Adrenal gland (tissue), 9 donors: ENCODE measurements at regions not wholly inside any gene's neighbourhood (a gene's known extent, or its start where the extent isn't known, plus 50 kb on each side); places are given as distances from the start of the nearest gene placed in this dataset.

Experiments used
- DNase-seq, 7 donors: peaks; one replicate each; pipeline ENCODE4 v3.0.0-alpha.2; 2019 to 2020
- H3K27ac ChIP-seq, 5 donors: fragments of 200-600 bp; sonication (generic) in 4 of 5; 1 replicate in 3 of 5; 2 replicates in 2 of 5; pipeline versions ENCODE4 v1.5.1 to v1.8.0; 2016 to 2020; ENCODE audit warnings: mild to moderate bottlenecking in 1 of 5
- H3K27me3 ChIP-seq: fragments of 200-600 bp; 2 replicates; pipeline ENCODE4 v1.8.0; 2021
- H3K36me3 ChIP-seq, 2 donors: fragments of 200-600 bp; replicated peaks in 1 of 2; 1 replicate in 1 of 2; 2 replicates in 1 of 2; pipeline versions ENCODE4 v1.5.1 to v1.8.0; 2018 to 2022
- H3K4me1 ChIP-seq, 2 donors: fragments of 200-600 bp; replicated peaks in 1 of 2; 1 replicate in 1 of 2; 2 replicates in 1 of 2; pipeline versions ENCODE4 v1.5.1 to v1.8.0; 2018 to 2021
- H3K4me3 ChIP-seq, 4 donors: fragments of 200-600 bp; sonication (generic) in 3 of 4; one replicate each; pipeline ENCODE4 v1.5.1; 2016 to 2018
- H3K9me3 ChIP-seq, 3 donors: fragments of 200-600 bp; sonication (generic) in 1 of 3; replicated peaks in 1 of 3; 1 replicate in 2 of 3; 2 replicates in 1 of 3; pipeline versions ENCODE4 v1.5.1 to v1.8.0; 2016 to 2021
- POLR2A ChIP-seq, 2 donors: fragments of 450-650 bp; IDR thresholded peaks; one replicate each; pipeline ENCODE4 v1.6.1; 2017; ENCODE audit warnings: antibody characterized with exemption in 2 of 2, mild to moderate bottlenecking in 2 of 2, moderate library complexity in 1 of 2
- WGBS, 4 donors: extraction: QIAGEN DNeasy Blood & Tissue Kit in 2 of 4; methylation state at CpG; one replicate each; pipeline versions ENCODE4 v1.1.5 to v1.1.7; 2013 to 2017; 5-methylcytosine and 5-hydroxymethylcytosine counted together
- intact Hi-C, 2 donors: fragments of 100-400 bp; cut with DNase I; formaldehyde crosslinking; loops; one replicate each; pipeline versions ENCODE4 v1.14.1 to v1.15.0; 2022 to 2023
- TF ChIP-seq, protein P1 (sequence below), 6 experiments: fragments of 450-650 bp in 4 of 6; fragments of 200-600 bp in 2 of 6; sonication (generic) in 1 of 6; IDR thresholded peaks; 1 replicate in 5 of 6; 2 replicates in 1 of 6; pipeline versions ENCODE4 v1.5.1 to v1.8.0; 2016 to 2021; ENCODE audit warnings: antibody characterized with exemption in 6 of 6, mild to moderate bottlenecking in 2 of 6, moderate library complexity in 1 of 6
- donor health status: healthy with polysubstance abuse.
- donor health status: Bipolar disorder and iron deficiency.
- donor health status: DM: yes; HTN: yes; CAD: no.
- donor health status: DM: no; HTN: no; CAD: no.
- donor health status: DM: no; HTN: no; CAD: no.

DNA sequence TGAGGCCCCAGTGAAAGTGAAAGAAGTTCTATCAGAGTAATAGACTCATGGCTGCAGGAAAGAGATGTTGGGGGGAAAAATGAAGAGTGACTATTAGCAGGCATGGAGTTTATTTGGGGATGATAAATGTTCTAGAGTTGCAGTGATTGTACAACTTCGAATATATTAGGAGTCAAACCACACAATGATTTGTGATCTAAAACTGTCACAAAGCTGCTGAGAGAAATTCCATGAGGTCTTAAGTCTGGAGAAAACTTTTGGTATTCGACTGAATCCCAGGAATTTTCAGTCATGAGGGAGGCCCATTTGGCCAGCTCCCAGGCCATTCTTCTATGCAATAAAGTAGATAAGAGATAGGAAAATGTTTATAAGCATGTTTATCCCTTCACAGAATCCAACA is 55.9 kb upstream of the UNC5B start:
- Histone ChIP-seq H3K27me3 (no peaks in the 10 kb centered on the region), H3K36me3 (no peaks in the 10 kb centered on the region), H3K9me3 (no peaks in the 10 kb centered on the region), H3K4me1 (no peaks in the 10 kb centered on the region), H3K27ac (no peak overlapping the region), H3K4me3 (no peak overlapping the region)
- 42 to 62% (median 54%) methylated on average over 2 of the region's 2 CpGs for WGBS, 4 donors
- intact Hi-C loops = no loop called here
- no peak for TF ChIP-seq POLR2A (IDR thresholded peaks at IDR 0.05)
- TF ChIP-seq, protein P1, sequence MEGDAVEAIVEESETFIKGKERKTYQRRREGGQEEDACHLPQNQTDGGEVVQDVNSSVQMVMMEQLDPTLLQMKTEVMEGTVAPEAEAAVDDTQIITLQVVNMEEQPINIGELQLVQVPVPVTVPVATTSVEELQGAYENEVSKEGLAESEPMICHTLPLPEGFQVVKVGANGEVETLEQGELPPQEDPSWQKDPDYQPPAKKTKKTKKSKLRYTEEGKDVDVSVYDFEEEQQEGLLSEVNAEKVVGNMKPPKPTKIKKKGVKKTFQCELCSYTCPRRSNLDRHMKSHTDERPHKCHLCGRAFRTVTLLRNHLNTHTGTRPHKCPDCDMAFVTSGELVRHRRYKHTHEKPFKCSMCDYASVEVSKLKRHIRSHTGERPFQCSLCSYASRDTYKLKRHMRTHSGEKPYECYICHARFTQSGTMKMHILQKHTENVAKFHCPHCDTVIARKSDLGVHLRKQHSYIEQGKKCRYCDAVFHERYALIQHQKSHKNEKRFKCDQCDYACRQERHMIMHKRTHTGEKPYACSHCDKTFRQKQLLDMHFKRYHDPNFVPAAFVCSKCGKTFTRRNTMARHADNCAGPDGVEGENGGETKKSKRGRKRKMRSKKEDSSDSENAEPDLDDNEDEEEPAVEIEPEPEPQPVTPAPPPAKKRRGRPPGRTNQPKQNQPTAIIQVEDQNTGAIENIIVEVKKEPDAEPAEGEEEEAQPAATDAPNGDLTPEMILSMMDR (IDR thresholded peaks at IDR 0.05) = no peak
- DNase-seq = no peak

DNA sequence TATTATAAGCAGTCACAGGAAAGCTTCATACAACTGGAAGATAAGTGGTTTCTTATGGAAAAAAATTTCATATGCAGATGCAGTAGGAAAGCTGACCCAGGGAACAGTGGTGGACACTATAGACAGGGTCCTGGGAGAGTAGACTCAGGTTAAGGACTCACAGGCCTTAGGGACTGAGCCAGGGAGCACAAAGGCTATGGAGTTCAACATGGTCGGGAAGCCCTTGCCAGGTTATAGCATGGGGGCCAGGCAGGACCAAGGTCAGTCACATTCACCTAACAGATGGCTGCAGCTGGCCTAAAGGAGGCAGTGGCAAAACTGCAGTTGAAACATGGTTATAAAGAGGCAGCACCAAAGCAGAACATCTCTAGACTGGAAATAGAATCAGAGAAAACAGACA is 54.9 kb upstream of the UNC5B start:
- intact Hi-C loops = no loop called here

GRCh38 chr10:71158251-71158650 is 54.1 kb upstream of the UNC5B start:
- Histone ChIP-seq H3K36me3 (no peaks in the 10 kb centered on the region), H3K9me3 (no peaks in the 10 kb centered on the region), H3K4me1 (no peaks in the 10 kb centered on the region), H3K4me3 (no peak overlapping the region), H3K27me3 (no peaks in the 10 kb centered on the region), H3K27ac (no peak overlapping the region)
- DNase-seq = no peak
- intact Hi-C loops = no loop called here
- TF ChIP-seq POLR2A (IDR thresholded peaks at IDR 0.05) = no peak
- TF ChIP-seq, protein P1 (IDR thresholded peaks at IDR 0.05) = no peak

More for the DNA sequence above, 54.9 kb upstream of the UNC5B start:
- TF ChIP-seq, protein P1 (IDR thresholded peaks at IDR 0.05) = no peak
- no peak for TF ChIP-seq POLR2A (IDR thresholded peaks at IDR 0.05)
- H3K4me1 ChIP-seq = no peaks in the 10 kb centered on the region
- no peak for DNase-seq
- no peak overlapping the region for H3K4me3 ChIP-seq
- H3K9me3 ChIP-seq = no peaks in the 10 kb centered on the region
- H3K27ac ChIP-seq = no peak overlapping the region
- 79 to 89% (median 84%) methylated on average over 1 of the region's 1 CpG for WGBS, 4 donors
- H3K27me3 ChIP-seq = no peaks in the 10 kb centered on the region
- H3K36me3 ChIP-seq = no peaks in the 10 kb centered on the region

DNA sequence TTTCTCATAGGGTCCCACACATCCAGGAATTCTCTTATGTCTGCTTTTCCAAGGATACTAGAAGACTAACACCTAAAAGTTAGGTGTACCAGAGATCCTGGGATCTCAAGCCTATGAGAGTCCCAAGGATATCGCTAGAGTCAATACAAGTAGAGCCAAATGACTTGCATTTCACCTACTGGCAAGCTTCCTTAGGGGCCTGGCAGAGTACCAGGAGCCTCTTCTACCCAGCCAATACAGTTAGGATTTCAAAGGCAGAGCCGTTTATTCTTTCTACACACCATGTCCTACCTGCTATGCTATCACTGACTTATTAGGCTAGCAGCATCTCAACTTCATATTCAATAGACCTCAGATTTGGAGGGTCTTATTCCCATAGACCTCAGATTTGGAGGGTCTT is 53.5 kb upstream of the UNC5B start:
- Histone ChIP-seq H3K4me3 (no peak overlapping the region), H3K27ac (no peak overlapping the region), H3K9me3 (no peaks in the 10 kb centered on the region), H3K27me3 (no peaks in the 10 kb centered on the region), H3K36me3 (no peaks in the 10 kb centered on the region), H3K4me1 (no peaks in the 10 kb centered on the region)
- WGBS, 4 donors = 80 to 92% (median 90%) methylated on average over 2 of the region's 2 CpGs
- no peak for DNase-seq
- intact Hi-C loops = no loop called here
- TF ChIP-seq POLR2A (IDR thresholded peaks at IDR 0.05) = no peak
- TF ChIP-seq, protein P1 (IDR thresholded peaks at IDR 0.05) = no peak
